OCI-LY7 (cell line): ENCODE measurements at regions not wholly inside any gene's neighbourhood (a gene's known extent, or its start where the extent isn't known, plus 50 kb on each side); places are given as distances from the start of the nearest gene placed in this dataset.

Source experiments
- EZH2phosphoT487 ChIP-seq: fragments of 200-600 bp; sonication (generic); IDR thresholded peaks from 2 replicates; pipeline ENCODE4 v1.6.1; 2018; ENCODE audit warnings: low read depth, borderline replicate concordance, mild to moderate bottlenecking, mixed run types, antibody characterized with exemption, low read length, moderate library complexity, mixed read lengths
- TF ChIP-seq, protein P1 (sequence below): fragments of 200-600 bp; sonication (generic); conservative IDR thresholded peaks from 2 replicates; pipeline ENCODE4 v1.5.1; 2014; ENCODE audit warnings: mild to moderate bottlenecking, antibody characterized with exemption, low read length, moderate library complexity, mixed read lengths

DNA sequence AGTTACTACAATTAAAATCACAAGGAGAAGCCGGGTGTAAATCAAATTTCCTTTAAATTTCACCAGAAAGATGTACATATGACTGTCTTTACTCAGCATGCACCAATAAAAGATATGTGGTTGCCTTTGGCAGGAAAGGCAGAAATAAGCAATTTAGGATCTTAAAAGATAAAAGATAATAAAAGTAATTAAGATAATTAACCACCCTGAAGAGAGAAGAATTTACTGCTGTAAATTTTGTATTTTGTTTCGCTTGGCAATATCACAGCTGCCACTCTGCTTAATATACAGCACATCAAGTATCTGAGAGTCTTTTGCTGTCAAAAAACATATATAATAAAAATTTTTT lies 411.9 kb downstream of the MN1 start:
- TF ChIP-seq, protein P1, sequence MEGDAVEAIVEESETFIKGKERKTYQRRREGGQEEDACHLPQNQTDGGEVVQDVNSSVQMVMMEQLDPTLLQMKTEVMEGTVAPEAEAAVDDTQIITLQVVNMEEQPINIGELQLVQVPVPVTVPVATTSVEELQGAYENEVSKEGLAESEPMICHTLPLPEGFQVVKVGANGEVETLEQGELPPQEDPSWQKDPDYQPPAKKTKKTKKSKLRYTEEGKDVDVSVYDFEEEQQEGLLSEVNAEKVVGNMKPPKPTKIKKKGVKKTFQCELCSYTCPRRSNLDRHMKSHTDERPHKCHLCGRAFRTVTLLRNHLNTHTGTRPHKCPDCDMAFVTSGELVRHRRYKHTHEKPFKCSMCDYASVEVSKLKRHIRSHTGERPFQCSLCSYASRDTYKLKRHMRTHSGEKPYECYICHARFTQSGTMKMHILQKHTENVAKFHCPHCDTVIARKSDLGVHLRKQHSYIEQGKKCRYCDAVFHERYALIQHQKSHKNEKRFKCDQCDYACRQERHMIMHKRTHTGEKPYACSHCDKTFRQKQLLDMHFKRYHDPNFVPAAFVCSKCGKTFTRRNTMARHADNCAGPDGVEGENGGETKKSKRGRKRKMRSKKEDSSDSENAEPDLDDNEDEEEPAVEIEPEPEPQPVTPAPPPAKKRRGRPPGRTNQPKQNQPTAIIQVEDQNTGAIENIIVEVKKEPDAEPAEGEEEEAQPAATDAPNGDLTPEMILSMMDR: no peak
- no peak for TF ChIP-seq EZH2phosphoT487
